Epithelial cell of proximal tubule (primary cell): ENCODE measurements at regions not wholly inside any gene's neighbourhood (a gene's known extent, or its start where the extent isn't known, plus 50 kb on each side); places are given as distances from the start of the nearest gene placed in this dataset.

ENCODE experiments used
- DNase-seq: peaks from one replicate; pipeline ENCODE4 v3.0.0-alpha.2; 2011; ENCODE audit warnings: low read depth
- H3K4me3 ChIP-seq: 2 replicates; pipeline ENCODE4 v1.5.1; 2011; ENCODE audit warnings: low read depth, mild to moderate bottlenecking, low read length
- TF ChIP-seq, protein P1 (sequence below): conservative IDR thresholded peaks from 2 replicates; pipeline ENCODE4 v1.5.1; 2012; ENCODE audit warnings: low read depth, mild to moderate bottlenecking, low read length

DNA sequence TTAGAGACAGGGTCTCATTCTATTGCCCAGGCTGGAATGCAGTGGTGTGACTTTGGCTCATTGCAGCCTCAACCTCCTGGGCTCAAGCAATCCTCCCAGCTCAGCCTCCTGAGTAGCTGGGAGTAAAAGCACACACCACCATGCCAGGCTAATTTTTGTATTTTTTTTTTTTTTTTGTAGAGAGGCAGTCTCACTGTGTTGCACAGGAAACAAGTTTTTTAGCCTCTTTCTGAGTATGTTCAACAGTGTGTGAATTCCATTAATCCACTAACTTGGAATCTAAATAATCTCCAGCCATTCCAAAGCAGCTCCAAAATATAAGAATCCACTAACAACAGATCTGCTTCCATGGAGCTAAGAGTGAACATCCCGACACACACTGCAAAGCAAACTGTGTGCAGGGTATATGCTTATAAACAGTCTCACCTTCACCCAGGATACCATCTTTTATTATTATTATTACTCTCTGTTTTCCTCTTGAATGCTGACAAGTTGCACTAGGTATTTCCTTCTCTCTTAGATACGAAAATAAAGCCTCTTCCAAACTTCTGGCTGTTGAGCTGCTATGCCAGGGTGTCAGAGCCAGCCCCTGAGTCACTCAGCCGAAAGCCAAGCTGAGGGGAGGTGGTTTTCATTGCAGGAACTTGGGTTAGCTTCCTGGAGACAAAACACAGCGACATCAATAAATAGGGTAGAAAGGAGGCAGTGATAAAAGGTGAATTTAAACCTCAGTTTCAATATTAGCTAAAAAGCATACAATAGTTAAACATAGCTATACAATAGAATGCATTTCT is 264.9 kb downstream of the HIVEP2 start:
- H3K4me3 ChIP-seq, result no peak overlapping the region
- TF ChIP-seq, protein P1, sequence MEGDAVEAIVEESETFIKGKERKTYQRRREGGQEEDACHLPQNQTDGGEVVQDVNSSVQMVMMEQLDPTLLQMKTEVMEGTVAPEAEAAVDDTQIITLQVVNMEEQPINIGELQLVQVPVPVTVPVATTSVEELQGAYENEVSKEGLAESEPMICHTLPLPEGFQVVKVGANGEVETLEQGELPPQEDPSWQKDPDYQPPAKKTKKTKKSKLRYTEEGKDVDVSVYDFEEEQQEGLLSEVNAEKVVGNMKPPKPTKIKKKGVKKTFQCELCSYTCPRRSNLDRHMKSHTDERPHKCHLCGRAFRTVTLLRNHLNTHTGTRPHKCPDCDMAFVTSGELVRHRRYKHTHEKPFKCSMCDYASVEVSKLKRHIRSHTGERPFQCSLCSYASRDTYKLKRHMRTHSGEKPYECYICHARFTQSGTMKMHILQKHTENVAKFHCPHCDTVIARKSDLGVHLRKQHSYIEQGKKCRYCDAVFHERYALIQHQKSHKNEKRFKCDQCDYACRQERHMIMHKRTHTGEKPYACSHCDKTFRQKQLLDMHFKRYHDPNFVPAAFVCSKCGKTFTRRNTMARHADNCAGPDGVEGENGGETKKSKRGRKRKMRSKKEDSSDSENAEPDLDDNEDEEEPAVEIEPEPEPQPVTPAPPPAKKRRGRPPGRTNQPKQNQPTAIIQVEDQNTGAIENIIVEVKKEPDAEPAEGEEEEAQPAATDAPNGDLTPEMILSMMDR, result no peak
- no peak for DNase-seq

DNA sequence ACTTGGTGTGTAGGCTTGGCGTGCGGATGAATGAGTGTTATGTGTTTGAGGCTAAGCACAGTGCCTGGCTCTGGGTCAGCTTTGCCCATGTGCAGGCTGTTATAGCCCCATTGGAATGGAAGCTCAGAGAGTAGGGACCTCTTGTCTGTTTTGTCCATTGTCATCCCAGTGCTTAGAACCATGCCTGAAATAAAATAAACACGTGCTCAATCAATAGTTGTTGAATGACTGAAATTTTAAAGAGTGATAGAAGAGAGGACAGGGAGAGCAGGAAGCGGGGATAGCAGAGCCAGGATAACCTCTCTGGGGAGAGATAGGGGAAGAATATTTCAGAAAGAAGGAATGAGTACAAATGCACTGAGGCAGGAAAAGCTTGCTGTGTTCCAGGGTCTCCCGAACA is 263.9 kb downstream of the HIVEP2 start:
- H3K4me3 ChIP-seq, result no peak overlapping the region
- no peak for DNase-seq
- TF ChIP-seq, protein P1, result no peak

DNA sequence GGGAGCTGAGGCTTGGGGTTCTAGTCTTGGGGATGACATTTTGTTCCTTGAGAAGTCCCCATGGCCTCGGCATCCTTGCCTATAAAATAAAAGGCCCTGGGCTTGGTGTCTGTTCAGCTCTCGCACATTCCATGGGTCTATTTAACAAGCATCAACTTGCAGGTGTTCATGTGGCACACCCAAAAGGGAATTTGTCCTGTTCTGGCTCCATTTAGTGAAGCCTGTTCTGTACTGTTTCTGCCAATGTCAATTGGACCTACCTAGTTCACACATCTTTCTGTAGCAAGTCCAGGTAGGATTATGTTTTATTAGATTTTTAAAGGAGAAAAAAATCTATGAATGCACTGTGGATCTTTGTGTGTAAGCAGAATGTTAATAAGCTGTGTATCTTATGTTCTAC is 262.0 kb downstream of the HIVEP2 start:
- TF ChIP-seq, protein P1, result no peak
- no peak overlapping the region for H3K4me3 ChIP-seq
- no peak for DNase-seq

DNA sequence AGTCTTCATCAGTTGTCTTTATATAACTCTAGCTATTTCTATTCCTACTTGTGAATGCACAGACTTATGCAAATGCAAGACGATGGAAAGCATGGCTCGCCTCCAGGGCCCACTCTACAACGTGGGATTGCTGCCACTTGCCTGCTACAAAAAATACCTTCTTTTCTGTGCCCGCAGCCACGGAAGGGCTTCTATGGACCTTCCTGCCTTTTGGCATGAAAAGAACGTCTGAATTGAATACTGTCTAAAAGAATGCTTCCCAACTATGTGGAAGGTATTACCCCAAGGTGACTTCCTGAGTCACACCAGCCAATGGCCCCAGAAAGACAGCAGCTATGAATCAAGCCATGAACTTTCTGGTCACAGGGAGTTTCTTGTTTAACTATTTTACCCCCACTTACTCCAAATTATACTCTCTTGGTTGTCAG is 261.2 kb downstream of the HIVEP2 start:
- H3K4me3 ChIP-seq, result no peak overlapping the region
- no peak for DNase-seq
- TF ChIP-seq, protein P1, result no peak

DNA sequence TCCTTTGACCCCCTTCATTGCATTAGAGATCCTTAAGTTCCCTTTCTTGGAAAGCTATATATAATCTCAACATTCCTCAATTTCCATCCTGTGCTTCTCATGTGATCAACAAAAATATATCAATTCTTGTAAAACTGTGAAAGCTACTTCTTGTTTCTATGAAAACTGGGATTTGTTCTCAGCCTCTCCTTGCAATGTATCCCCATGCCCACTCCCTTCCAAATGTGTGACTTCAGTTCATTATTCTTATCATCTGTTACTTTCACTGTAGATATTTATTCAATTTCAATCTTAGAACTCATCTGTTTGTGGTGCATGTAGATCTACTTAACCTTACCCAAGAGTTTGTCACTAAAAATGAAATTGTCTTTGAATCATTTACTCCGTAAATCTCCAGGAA is 260.6 kb downstream of the HIVEP2 start:
- no peak overlapping the region for H3K4me3 ChIP-seq
- no peak for DNase-seq
- TF ChIP-seq, protein P1, result no peak

DNA sequence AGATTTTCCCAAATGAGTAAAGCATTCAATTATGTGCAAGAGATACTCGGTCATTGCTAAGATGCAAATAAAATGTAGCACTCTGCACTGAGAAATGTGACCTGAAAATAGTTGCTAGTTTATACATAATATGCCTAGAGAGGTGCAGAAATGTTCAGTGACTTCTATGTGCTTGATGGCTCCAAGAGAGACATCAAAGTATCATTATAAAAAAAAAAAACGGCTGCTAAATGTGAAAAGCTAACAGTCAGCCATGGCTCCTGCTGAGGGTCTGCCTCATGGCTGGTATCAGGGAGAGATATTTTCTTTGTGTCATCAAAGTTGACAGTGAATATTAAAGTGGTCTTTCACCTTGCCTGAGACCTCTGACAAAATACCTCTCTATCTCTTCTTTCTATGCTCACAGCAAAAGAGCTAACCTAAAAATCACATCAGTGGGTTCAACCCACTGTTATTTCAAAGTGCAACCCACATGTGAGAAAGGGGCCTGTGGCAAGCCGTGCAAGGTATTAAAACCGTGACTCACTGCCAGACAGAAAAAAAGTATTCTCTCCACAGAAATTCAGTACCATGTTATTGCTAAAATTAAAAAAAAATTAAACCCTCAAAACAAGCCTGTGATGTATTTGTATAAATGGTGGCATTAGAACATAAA is 259.0 kb downstream of the HIVEP2 start:
- no peak overlapping the region for H3K4me3 ChIP-seq
- TF ChIP-seq, protein P1, result no peak
- DNase-seq, result no peak
